H1 (cell line): ENCODE measurements at regions not wholly inside any gene's neighbourhood (a gene's known extent, or its start where the extent isn't known, plus 50 kb on each side); places are given as distances from the start of the nearest gene placed in this dataset.

Experiments
- YY1 ChIP-seq: IDR thresholded peaks from 2 replicates; pipeline ENCODE4 v1.6.1; 2011; ENCODE audit warnings: low read depth, mild to moderate bottlenecking, low read length
- TF ChIP-seq, protein P1 (sequence below): fragments of 300-600 bp; sonication (generic); IDR thresholded peaks from 2 replicates; pipeline ENCODE4 v1.7.1; 2012; ENCODE audit warnings: low read length, moderate library complexity, mild to moderate bottlenecking, inconsistent platforms; ENCODE audit not compliant: insufficient replicate concordance

DNA sequence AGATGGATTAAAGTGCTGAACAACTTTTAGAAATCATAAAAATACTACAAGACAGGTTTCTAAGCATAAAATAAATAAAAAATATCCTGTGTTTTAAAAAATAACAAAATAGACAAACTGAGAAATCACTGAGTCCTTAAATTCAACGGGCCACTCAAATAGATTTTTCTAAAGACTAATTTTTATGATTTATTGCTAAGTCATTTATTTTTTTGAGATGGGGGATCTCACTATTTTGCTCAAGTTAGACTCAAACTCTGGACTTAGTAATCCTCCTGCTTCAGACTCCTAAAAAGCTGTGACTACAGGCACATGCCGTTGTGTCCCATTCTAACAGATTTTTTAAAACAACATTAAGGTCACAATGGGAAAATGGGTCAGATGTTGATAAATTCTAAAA, 121.0 kb upstream of the THSD7A start (continued):
- TF ChIP-seq, protein P1, sequence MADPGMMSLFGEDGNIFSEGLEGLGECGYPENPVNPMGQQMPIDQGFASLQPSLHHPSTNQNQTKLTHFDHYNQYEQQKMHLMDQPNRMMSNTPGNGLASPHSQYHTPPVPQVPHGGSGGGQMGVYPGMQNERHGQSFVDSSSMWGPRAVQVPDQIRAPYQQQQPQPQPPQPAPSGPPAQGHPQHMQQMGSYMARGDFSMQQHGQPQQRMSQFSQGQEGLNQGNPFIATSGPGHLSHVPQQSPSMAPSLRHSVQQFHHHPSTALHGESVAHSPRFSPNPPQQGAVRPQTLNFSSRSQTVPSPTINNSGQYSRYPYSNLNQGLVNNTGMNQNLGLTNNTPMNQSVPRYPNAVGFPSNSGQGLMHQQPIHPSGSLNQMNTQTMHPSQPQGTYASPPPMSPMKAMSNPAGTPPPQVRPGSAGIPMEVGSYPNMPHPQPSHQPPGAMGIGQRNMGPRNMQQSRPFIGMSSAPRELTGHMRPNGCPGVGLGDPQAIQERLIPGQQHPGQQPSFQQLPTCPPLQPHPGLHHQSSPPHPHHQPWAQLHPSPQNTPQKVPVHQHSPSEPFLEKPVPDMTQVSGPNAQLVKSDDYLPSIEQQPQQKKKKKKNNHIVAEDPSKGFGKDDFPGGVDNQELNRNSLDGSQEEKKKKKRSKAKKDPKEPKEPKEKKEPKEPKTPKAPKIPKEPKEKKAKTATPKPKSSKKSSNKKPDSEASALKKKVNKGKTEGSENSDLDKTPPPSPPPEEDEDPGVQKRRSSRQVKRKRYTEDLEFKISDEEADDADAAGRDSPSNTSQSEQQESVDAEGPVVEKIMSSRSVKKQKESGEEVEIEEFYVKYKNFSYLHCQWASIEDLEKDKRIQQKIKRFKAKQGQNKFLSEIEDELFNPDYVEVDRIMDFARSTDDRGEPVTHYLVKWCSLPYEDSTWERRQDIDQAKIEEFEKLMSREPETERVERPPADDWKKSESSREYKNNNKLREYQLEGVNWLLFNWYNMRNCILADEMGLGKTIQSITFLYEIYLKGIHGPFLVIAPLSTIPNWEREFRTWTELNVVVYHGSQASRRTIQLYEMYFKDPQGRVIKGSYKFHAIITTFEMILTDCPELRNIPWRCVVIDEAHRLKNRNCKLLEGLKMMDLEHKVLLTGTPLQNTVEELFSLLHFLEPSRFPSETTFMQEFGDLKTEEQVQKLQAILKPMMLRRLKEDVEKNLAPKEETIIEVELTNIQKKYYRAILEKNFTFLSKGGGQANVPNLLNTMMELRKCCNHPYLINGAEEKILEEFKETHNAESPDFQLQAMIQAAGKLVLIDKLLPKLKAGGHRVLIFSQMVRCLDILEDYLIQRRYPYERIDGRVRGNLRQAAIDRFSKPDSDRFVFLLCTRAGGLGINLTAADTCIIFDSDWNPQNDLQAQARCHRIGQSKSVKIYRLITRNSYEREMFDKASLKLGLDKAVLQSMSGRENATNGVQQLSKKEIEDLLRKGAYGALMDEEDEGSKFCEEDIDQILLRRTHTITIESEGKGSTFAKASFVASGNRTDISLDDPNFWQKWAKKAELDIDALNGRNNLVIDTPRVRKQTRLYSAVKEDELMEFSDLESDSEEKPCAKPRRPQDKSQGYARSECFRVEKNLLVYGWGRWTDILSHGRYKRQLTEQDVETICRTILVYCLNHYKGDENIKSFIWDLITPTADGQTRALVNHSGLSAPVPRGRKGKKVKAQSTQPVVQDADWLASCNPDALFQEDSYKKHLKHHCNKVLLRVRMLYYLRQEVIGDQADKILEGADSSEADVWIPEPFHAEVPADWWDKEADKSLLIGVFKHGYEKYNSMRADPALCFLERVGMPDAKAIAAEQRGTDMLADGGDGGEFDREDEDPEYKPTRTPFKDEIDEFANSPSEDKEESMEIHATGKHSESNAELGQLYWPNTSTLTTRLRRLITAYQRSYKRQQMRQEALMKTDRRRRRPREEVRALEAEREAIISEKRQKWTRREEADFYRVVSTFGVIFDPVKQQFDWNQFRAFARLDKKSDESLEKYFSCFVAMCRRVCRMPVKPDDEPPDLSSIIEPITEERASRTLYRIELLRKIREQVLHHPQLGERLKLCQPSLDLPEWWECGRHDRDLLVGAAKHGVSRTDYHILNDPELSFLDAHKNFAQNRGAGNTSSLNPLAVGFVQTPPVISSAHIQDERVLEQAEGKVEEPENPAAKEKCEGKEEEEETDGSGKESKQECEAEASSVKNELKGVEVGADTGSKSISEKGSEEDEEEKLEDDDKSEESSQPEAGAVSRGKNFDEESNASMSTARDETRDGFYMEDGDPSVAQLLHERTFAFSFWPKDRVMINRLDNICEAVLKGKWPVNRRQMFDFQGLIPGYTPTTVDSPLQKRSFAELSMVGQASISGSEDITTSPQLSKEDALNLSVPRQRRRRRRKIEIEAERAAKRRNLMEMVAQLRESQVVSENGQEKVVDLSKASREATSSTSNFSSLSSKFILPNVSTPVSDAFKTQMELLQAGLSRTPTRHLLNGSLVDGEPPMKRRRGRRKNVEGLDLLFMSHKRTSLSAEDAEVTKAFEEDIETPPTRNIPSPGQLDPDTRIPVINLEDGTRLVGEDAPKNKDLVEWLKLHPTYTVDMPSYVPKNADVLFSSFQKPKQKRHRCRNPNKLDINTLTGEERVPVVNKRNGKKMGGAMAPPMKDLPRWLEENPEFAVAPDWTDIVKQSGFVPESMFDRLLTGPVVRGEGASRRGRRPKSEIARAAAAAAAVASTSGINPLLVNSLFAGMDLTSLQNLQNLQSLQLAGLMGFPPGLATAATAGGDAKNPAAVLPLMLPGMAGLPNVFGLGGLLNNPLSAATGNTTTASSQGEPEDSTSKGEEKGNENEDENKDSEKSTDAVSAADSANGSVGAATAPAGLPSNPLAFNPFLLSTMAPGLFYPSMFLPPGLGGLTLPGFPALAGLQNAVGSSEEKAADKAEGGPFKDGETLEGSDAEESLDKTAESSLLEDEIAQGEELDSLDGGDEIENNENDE = no peak
- TF ChIP-seq YY1 = no peak
- TF ChIP-seq, all 59 proteins: peak for 0
